ENCODE measurements at regions not wholly inside any gene's neighbourhood (a gene's known extent, or its start where the extent isn't known, plus 50 kb on each side); places are given as distances from the start of the nearest gene placed in this dataset.

DNA sequence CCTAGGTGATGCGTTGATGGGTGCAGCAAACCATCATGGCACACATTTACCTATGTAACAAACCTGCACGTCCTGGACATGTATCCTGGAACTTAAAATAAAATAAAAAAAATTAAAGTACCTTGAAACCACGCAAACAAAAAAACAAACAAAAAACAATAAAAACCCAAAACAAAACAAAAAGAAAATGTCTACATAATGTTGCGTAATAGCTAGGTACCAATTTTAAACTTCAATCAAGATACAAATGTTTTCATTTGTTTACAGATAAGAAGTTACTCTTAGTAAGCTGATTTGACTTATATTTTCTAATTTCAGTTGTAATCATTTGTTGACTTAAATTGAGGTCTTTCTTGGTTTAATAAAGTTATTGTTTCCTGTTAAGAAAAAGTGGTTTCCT lies 349.6 kb upstream of the KCNMB2 start:
- Histone ChIP-seq H3K9me3 (ENCODE audit: low read depth, low read length, poor library complexity, severe bottlenecking) (no peaks in the 10 kb centered on the region), H3K36me3 (ENCODE audit: insufficient read depth, low read length, poor library complexity, severe bottlenecking) (no peaks in the 10 kb centered on the region), H3K27me3 (replicated peaks; ENCODE audit: insufficient read depth, low read depth, low read length, poor library complexity) (no peaks in the 10 kb centered on the region), H3K4me3 (ENCODE audit: low read depth, low read length, poor library complexity, severe bottlenecking) (no peak overlapping the region), H3K27ac (ENCODE audit: low read depth, low read length, poor library complexity, severe bottlenecking) (no peak overlapping the region), H3K4me1 (ENCODE audit: insufficient read depth, low read length, poor library complexity, severe bottlenecking) (no peaks in the 10 kb centered on the region)
- intact Hi-C loops (cut with micrococcal nuclease; ENCODE audit: unreplicated experiment) = no loop called here
- no peak for DNase-seq (ENCODE audit: low spot score)
- ChIA-PET POLR2A (ENCODE audit: low non-redundant PET) (no interaction called here), CTCF (no interaction called here)
- TF ChIP-seq EZH2 (IDR thresholded peaks at IDR 0.05; ENCODE audit: borderline replicate concordance, low read depth, low read length, poor library complexity, severe bottlenecking) = no peak
- TF ChIP-seq, protein P1, sequence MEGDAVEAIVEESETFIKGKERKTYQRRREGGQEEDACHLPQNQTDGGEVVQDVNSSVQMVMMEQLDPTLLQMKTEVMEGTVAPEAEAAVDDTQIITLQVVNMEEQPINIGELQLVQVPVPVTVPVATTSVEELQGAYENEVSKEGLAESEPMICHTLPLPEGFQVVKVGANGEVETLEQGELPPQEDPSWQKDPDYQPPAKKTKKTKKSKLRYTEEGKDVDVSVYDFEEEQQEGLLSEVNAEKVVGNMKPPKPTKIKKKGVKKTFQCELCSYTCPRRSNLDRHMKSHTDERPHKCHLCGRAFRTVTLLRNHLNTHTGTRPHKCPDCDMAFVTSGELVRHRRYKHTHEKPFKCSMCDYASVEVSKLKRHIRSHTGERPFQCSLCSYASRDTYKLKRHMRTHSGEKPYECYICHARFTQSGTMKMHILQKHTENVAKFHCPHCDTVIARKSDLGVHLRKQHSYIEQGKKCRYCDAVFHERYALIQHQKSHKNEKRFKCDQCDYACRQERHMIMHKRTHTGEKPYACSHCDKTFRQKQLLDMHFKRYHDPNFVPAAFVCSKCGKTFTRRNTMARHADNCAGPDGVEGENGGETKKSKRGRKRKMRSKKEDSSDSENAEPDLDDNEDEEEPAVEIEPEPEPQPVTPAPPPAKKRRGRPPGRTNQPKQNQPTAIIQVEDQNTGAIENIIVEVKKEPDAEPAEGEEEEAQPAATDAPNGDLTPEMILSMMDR (conservative IDR thresholded peaks at IDR 0.05; ENCODE audit: low read depth, low read length) = no peak
- BruUV-seq (replicated peaks) = no TSS peak

DNA sequence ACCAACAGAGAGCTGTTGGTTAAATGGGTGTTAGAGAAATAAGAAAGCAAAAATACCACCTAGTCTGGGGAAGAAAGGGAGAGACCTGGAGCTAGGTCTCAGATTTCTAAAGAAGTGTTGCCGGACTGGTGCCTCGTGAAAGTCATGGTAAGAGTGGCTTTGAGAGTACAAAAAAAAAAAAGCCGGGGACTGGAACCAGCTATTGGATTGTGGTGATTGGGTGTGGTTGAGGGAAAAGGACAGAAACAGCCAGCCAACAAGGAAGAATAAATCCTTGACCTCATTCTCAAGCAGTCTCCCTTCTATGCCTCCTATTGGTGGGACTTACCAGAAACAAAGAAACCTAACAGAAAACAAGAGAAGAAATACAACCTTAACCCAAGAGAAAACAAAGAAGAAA lies 346.4 kb upstream of the KCNMB2 start:
- no peak for TF ChIP-seq EZH2 (IDR thresholded peaks at IDR 0.05; ENCODE audit: borderline replicate concordance, low read depth, low read length, poor library complexity, severe bottlenecking)
- TF ChIP-seq, protein P1 (conservative IDR thresholded peaks at IDR 0.05; ENCODE audit: low read depth, low read length) = no peak
- no peaks in the 10 kb centered on the region for H3K36me3 ChIP-seq (ENCODE audit: insufficient read depth, low read length, poor library complexity, severe bottlenecking)
- ChIA-PET POLR2A (ENCODE audit: low non-redundant PET) (no interaction called here), CTCF (no interaction called here)
- H3K4me1 ChIP-seq (ENCODE audit: insufficient read depth, low read length, poor library complexity, severe bottlenecking) = no peaks in the 10 kb centered on the region
- H3K4me3 ChIP-seq (ENCODE audit: low read depth, low read length, poor library complexity, severe bottlenecking) = no peak overlapping the region
- no peaks in the 10 kb centered on the region for H3K27me3 ChIP-seq (replicated peaks; ENCODE audit: insufficient read depth, low read depth, low read length, poor library complexity)
- intact Hi-C loops (cut with micrococcal nuclease; ENCODE audit: unreplicated experiment) = no loop called here
- no peak for DNase-seq (ENCODE audit: low spot score)
- H3K9me3 ChIP-seq (ENCODE audit: low read depth, low read length, poor library complexity, severe bottlenecking) = no peaks in the 10 kb centered on the region
- H3K27ac ChIP-seq (ENCODE audit: low read depth, low read length, poor library complexity, severe bottlenecking) = no peak overlapping the region
- no TSS peak for BruUV-seq (replicated peaks)

DNA sequence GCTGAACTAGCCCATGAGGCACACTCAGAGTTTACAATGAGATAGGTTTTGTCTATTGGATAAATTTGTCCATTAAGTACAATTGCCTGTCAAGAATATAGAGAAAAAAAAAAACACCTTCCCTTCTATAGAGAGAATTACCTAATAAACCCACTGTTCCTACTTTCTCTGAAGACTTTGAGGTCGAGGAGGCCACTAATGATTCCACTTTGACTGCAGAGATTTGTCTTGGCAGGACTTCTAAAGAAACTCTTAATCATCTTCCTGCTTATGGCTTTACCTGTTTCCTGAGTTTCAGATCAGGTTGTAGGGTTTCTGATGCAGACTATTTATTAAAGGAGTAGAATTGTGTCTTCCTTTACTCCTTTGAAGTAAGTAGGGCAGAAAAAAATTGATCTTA lies 342.4 kb upstream of the KCNMB2 start:
- CTCF ChIA-PET = no interaction called here
- POLR2A ChIA-PET (ENCODE audit: low non-redundant PET) = no interaction called here

More for the DNA sequence above, 342.4 kb upstream of the KCNMB2 start:
- no peaks in the 10 kb centered on the region for H3K9me3 ChIP-seq (ENCODE audit: low read depth, low read length, poor library complexity, severe bottlenecking)
- TF ChIP-seq, protein P1 (conservative IDR thresholded peaks at IDR 0.05; ENCODE audit: low read depth, low read length) = no peak
- no peak for TF ChIP-seq EZH2 (IDR thresholded peaks at IDR 0.05; ENCODE audit: borderline replicate concordance, low read depth, low read length, poor library complexity, severe bottlenecking)
- H3K4me1 ChIP-seq (ENCODE audit: insufficient read depth, low read length, poor library complexity, severe bottlenecking) = no peaks in the 10 kb centered on the region
- no peak overlapping the region for H3K4me3 ChIP-seq (ENCODE audit: low read depth, low read length, poor library complexity, severe bottlenecking)
- BruUV-seq (replicated peaks) = no TSS peak
- no peak overlapping the region for H3K27ac ChIP-seq (ENCODE audit: low read depth, low read length, poor library complexity, severe bottlenecking)
- H3K36me3 ChIP-seq (ENCODE audit: insufficient read depth, low read length, poor library complexity, severe bottlenecking) = no peaks in the 10 kb centered on the region
- no peaks in the 10 kb centered on the region for H3K27me3 ChIP-seq (replicated peaks; ENCODE audit: insufficient read depth, low read depth, low read length, poor library complexity)
- intact Hi-C loops (cut with micrococcal nuclease; ENCODE audit: unreplicated experiment) = no loop called here
- no peak for DNase-seq (ENCODE audit: low spot score)

Measured in A673 (cell line).